GM12874 (cell line): ENCODE measurements at regions not wholly inside any gene's neighbourhood (a gene's known extent, or its start where the extent isn't known, plus 50 kb on each side); places are given as distances from the start of the nearest gene placed in this dataset.
A peak's percentile ranks its signal among the peaks of the same experiment; 100 is the strongest.

Source experiments
- CTCF ChIP-seq: IDR thresholded peaks from 2 replicates; pipeline ENCODE4 v1.5.1; 2011; ENCODE audit warnings: low read depth, mild to moderate bottlenecking, control low read depth, low read length, moderate library complexity; ENCODE audit not compliant: insufficient read depth

- no peak for TF ChIP-seq CTCF
Observed at GRCh38 chr2:138867341-138867740, 87.2 kb upstream of the NXPH2 start.

GRCh38 chr2:138866797-138867196 is 86.6 kb upstream of the NXPH2 start:
- no peak for TF ChIP-seq CTCF

- TF ChIP-seq CTCF: no peak
Observed at GRCh38 chr2:138853761-138854160, 73.6 kb upstream of the NXPH2 start.

- TF ChIP-seq CTCF: no peak
Observed at GRCh38 chr2:138853296-138853695, 73.1 kb upstream of the NXPH2 start.

- TF ChIP-seq CTCF: peak; percentile 60; the same call in 1 of the 2 replicates
Observed at GRCh38 chr2:138846216-138846821, 66.1 kb upstream of the NXPH2 start.

- TF ChIP-seq CTCF: no peak
Observed at GRCh38 chr2:138842341-138842740, 62.2 kb upstream of the NXPH2 start.

- no peak for TF ChIP-seq CTCF
Observed at GRCh38 chr2:138841459-138841858, 61.3 kb upstream of the NXPH2 start.
